Skeletal muscle tissue (tissue), 3 donors: ENCODE measurements at regions not wholly inside any gene's neighbourhood (a gene's known extent, or its start where the extent isn't known, plus 50 kb on each side); places are given as distances from the start of the nearest gene placed in this dataset.
A peak's percentile ranks its signal among the peaks of the same experiment; 100 is the strongest.
"Not testable (repeated sequence)": the region's sequence is repeated elsewhere in the genome, so short reads cannot be mapped to it uniquely, and the experiment has no call there.

ENCODE experiments used
- H3K27ac ChIP-seq: one replicate; pipeline ENCODE4 v1.7.0; 2013; ENCODE audit warnings: mild to moderate bottlenecking, low read depth, low read length, inconsistent platforms
- H3K27me3 ChIP-seq, 3 donors: one replicate each; pipeline ENCODE4 v1.7.0; 2013; ENCODE audit warnings: low read length in 3 of 3; ENCODE audit not compliant: control insufficient read depth in 3 of 3, insufficient read depth in 3 of 3
- H3K36me3 ChIP-seq, 3 donors: one replicate each; pipeline ENCODE4 v1.7.0; 2013; ENCODE audit warnings: low read length in 3 of 3; ENCODE audit not compliant: control insufficient read depth in 3 of 3, insufficient read depth in 3 of 3
- H3K4me1 ChIP-seq, 3 donors: one replicate each; pipeline ENCODE4 v1.7.0; 2013; ENCODE audit warnings: low read length in 3 of 3, mild to moderate bottlenecking in 3 of 3; ENCODE audit not compliant: control insufficient read depth in 3 of 3, insufficient read depth in 3 of 3
- H3K4me3 ChIP-seq, 3 donors: one replicate each; pipeline ENCODE4 v1.7.0; 2013; ENCODE audit warnings: low read length in 3 of 3
- H3K9ac ChIP-seq, 3 donors: one replicate each; pipeline ENCODE4 v1.7.0; 2013; ENCODE audit warnings: low read length in 3 of 3, mild to moderate bottlenecking in 3 of 3, moderate library complexity in 2 of 3, low read depth in 1 of 3
- H3K9me3 ChIP-seq, 3 donors: one replicate each; pipeline ENCODE4 v1.7.0; 2013; ENCODE audit warnings: low read length in 3 of 3; ENCODE audit not compliant: control insufficient read depth in 3 of 3
- donor health status: Osteomylitis.

DNA sequence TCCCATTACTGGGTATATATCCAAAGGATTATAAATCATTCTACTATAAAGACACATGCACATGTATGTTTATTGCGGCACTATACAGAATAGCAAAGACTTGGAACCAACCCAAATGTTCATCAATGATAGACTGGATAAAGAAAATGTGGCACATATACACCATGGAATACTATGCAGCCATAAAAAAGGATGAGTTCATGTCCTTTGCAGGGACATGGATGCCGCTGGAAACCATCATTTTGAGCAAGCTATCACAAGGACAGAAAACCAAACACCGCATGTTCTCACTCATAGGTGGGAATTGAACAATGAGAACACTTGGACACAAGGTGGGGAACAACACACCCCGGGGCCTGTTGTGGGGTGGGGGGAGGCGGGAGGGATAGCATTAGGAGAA is 57.0 kb upstream of the NEUROD1 start:
- H3K4me1 ChIP-seq, H3K9ac ChIP-seq, H3K36me3 ChIP-seq, H3K9me3 ChIP-seq, H3K4me3 ChIP-seq, H3K27ac ChIP-seq, H3K27me3 ChIP-seq: not testable (repeated sequence)

- Histone ChIP-seq H3K36me3 (no peaks in the 10 kb centered on the region), H3K9me3 (no peaks in the 10 kb centered on the region), H3K27me3 (no peaks in the 10 kb centered on the region), H3K27ac (no peak overlapping the region), H3K4me3 (no peak overlapping the region), H3K4me1 (no peaks in the 10 kb centered on the region), H3K9ac (no peak overlapping the region)
Observed at GRCh38 chr2:181738074-181738473, 57.8 kb upstream of the NEUROD1 start.

GRCh38 chr2:181738563-181738962 is 58.2 kb upstream of the NEUROD1 start:
- Histone ChIP-seq H3K27me3 (no peaks in the 10 kb centered on the region), H3K9me3 (no peaks in the 10 kb centered on the region), H3K4me3 (no peak overlapping the region), H3K27ac (no peak overlapping the region), H3K9ac (no peak overlapping the region), H3K4me1 (no peaks in the 10 kb centered on the region), H3K36me3 (no peaks in the 10 kb centered on the region)

- no peak overlapping the region for H3K27ac ChIP-seq
- H3K36me3 ChIP-seq = no peaks in the 10 kb centered on the region
- no peaks in the 10 kb centered on the region for H3K27me3 ChIP-seq
- H3K9me3 ChIP-seq = no peaks in the 10 kb centered on the region
- no peak overlapping the region for H3K4me3 ChIP-seq
- H3K9ac ChIP-seq = no peak overlapping the region
- H3K4me1 ChIP-seq = no peaks in the 10 kb centered on the region
Observed at GRCh38 chr2:181741756-181742155, 61.4 kb upstream of the NEUROD1 start.

- Histone ChIP-seq H3K27ac (no peak overlapping the region), H3K4me3 (no peak overlapping the region), H3K4me1 (no peaks in the 10 kb centered on the region), H3K9ac (no peak overlapping the region), H3K9me3 (no peaks in the 10 kb centered on the region), H3K27me3 (no peaks in the 10 kb centered on the region), H3K36me3 (no peaks in the 10 kb centered on the region)
Observed at GRCh38 chr2:181742361-181742760, 62.0 kb upstream of the NEUROD1 start.

- Histone ChIP-seq H3K27ac (no peak overlapping the region), H3K36me3 (no peaks in the 10 kb centered on the region), H3K27me3 (no peaks in the 10 kb centered on the region), H3K9me3 (no peaks in the 10 kb centered on the region), H3K4me3 (no peak overlapping the region), H3K9ac (peak overlapping the region in 1 of 3 donors; percentile 15), H3K4me1 (no peaks in the 10 kb centered on the region)
Observed at GRCh38 chr2:181742922-181743722, 62.8 kb upstream of the NEUROD1 start.

DNA sequence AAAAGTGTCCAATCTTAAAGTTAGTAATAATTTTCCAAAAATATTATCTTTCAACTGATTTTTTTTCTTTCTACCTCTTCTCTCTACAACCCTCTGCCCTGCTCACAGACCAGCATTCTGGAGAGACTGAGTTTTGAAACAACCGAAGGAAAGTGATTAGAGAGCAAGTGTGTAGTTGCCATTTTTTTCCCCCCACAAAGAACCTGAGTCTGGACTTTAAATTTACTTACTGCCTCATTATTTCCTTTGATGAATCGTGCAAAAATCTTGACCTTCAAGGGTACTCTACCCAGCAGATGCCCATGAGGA is 63.4 kb upstream of the NEUROD1 start:
- Histone ChIP-seq H3K36me3 (no peaks in the 10 kb centered on the region), H3K4me1 (no peaks in the 10 kb centered on the region), H3K9me3 (no peaks in the 10 kb centered on the region), H3K27ac (no peak overlapping the region), H3K4me3 (no peak overlapping the region), H3K27me3 (no peaks in the 10 kb centered on the region), H3K9ac (no peak overlapping the region)

- Histone ChIP-seq H3K4me3 (no peak overlapping the region), H3K9ac (no peak overlapping the region), H3K36me3 (no peaks in the 10 kb centered on the region), H3K9me3 (no peaks in the 10 kb centered on the region), H3K27me3 (peaks cover 0 to 3% (median 0%) of the 10 kb centered on the region in 3 donors), H3K27ac (no peak overlapping the region), H3K4me1 (no peaks in the 10 kb centered on the region)
Observed at GRCh38 chr2:181745796-181746540, 65.7 kb upstream of the NEUROD1 start.

- no peaks in the 10 kb centered on the region for H3K36me3 ChIP-seq
- H3K9me3 ChIP-seq = no peaks in the 10 kb centered on the region
- no peak overlapping the region for H3K4me3 ChIP-seq
- H3K4me1 ChIP-seq = no peaks in the 10 kb centered on the region
- peaks cover 0 to 4% (median 0%) of the 10 kb centered on the region in 3 donors for H3K27me3 ChIP-seq
- no peak overlapping the region for H3K27ac ChIP-seq
- H3K9ac ChIP-seq = no peak overlapping the region
Observed at GRCh38 chr2:181746844-181747243, 66.5 kb upstream of the NEUROD1 start.

GRCh38 chr2:181750305-181750704 is 70.0 kb upstream of the NEUROD1 start:
- H3K4me1 ChIP-seq = no peaks in the 10 kb centered on the region
- no peak overlapping the region for H3K4me3 ChIP-seq
- H3K9ac ChIP-seq = no peak overlapping the region
- H3K9me3 ChIP-seq = no peaks in the 10 kb centered on the region
- no peak overlapping the region for H3K27ac ChIP-seq
- peaks cover 0 to 4% (median 0%) of the 10 kb centered on the region in 3 donors for H3K27me3 ChIP-seq
- H3K36me3 ChIP-seq = no peaks in the 10 kb centered on the region
